OCI-LY3 (cell line): ENCODE measurements at regions not wholly inside any gene's neighbourhood (a gene's known extent, or its start where the extent isn't known, plus 50 kb on each side); places are given as distances from the start of the nearest gene placed in this dataset.

Experiments
- EZH2phosphoT487 ChIP-seq: fragments of 200-600 bp; shearing (Covaris generic); IDR thresholded peaks from 2 replicates; pipeline ENCODE4 v1.6.1; 2018; ENCODE audit warnings: antibody characterized with exemption, mixed run types, low read depth
- TF ChIP-seq, protein P1 (sequence below): fragments of 200-600, 300-600 bp; sonication (generic); IDR thresholded peaks from 2 replicates; pipeline ENCODE4 v1.5.1; 2014; ENCODE audit warnings: antibody characterized with exemption, low read length, low read depth

GRCh38 chr4:175562111-175562510 is 250.0 kb downstream of the GPM6A start:
- TF ChIP-seq, protein P1, sequence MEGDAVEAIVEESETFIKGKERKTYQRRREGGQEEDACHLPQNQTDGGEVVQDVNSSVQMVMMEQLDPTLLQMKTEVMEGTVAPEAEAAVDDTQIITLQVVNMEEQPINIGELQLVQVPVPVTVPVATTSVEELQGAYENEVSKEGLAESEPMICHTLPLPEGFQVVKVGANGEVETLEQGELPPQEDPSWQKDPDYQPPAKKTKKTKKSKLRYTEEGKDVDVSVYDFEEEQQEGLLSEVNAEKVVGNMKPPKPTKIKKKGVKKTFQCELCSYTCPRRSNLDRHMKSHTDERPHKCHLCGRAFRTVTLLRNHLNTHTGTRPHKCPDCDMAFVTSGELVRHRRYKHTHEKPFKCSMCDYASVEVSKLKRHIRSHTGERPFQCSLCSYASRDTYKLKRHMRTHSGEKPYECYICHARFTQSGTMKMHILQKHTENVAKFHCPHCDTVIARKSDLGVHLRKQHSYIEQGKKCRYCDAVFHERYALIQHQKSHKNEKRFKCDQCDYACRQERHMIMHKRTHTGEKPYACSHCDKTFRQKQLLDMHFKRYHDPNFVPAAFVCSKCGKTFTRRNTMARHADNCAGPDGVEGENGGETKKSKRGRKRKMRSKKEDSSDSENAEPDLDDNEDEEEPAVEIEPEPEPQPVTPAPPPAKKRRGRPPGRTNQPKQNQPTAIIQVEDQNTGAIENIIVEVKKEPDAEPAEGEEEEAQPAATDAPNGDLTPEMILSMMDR: no peak
- no peak for TF ChIP-seq EZH2phosphoT487
